SK-N-SH (cell line): ENCODE measurements at regions not wholly inside any gene's neighbourhood (a gene's known extent, or its start where the extent isn't known, plus 50 kb on each side); places are given as distances from the start of the nearest gene placed in this dataset.

ENCODE experiments used
- CTCF ChIA-PET: fragments of 300-600, 350-600 bp; formaldehyde crosslinking; extraction: SDS; loops from one replicate; lab custom pipeline; 2021; lab: Yijun Ruan, JAX
- POLR2A ChIA-PET: fragments of 350-600 bp; sonication (Branson Sonifier 250); formaldehyde crosslinking; extraction: SDS; loops from one replicate; lab custom pipeline; 2020; ENCODE audit warnings: antibody characterized with exemption, inconsistent platforms; lab: Yijun Ruan, JAX
- DNase-seq: peaks from one replicate; pipeline ENCODE4 v3.0.0; 2012
- H2AFZ ChIP-seq: fragments of 200-600 bp; sonication (generic); 2 replicates; pipeline ENCODE4 v1.8.1; 2016; ENCODE audit warnings: antibody characterized with exemption, mild to moderate bottlenecking, low read depth
- H3F3A ChIP-seq: fragments of 200-600 bp; sonication (generic); replicated peaks from 2 replicates; pipeline ENCODE3; 2016; ENCODE audit warnings: antibody characterized with exemption, mild to moderate bottlenecking; ENCODE audit not compliant: insufficient read depth
- H3K27ac ChIP-seq, 2 experiments: fragments of 200-500 bp in 1 of 2; fragments of 200-600 bp in 1 of 2; sonication (Bioruptor generic) in 1 of 2; sonication (generic), shearing (Covaris generic) in 1 of 2; 2 replicates each; pipeline versions ENCODE4 v1.5.1 to v1.6.1; 2014 to 2016; ENCODE audit warnings: low read depth in 2 of 2, inconsistent platforms in 1 of 2, low read length in 1 of 2, mild to moderate bottlenecking in 1 of 2, mixed read lengths in 1 of 2
- H3K27me3 ChIP-seq: fragments of 200-600 bp; sonication (generic), shearing (Covaris generic); 2 replicates; pipeline ENCODE4 v1.6.1; 2016; ENCODE audit warnings: mixed run types; ENCODE audit not compliant: insufficient read depth
- H3K36me3 ChIP-seq, 2 experiments: fragments of 200-500 bp in 1 of 2; fragments of 200-600 bp in 1 of 2; sonication (Bioruptor generic) in 1 of 2; sonication (generic) in 1 of 2; replicated peaks in 1 of 2; 2 replicates each; pipeline versions ENCODE3 to v1.5.1; 2014 to 2016; ENCODE audit warnings: low read length in 1 of 2, mild to moderate bottlenecking in 1 of 2; ENCODE audit not compliant: insufficient read depth in 2 of 2, control insufficient read depth in 1 of 2
- H3K4me1 ChIP-seq, 2 experiments: fragments of 200-500 bp in 1 of 2; fragments of 200-600 bp in 1 of 2; sonication (Bioruptor generic) in 1 of 2; sonication (generic), shearing (Covaris generic) in 1 of 2; 2 replicates each; pipeline versions ENCODE4 v1.5.1 to v1.6.1; 2014 to 2016; ENCODE audit warnings: low read depth in 1 of 2, low read length in 1 of 2, mixed run types in 1 of 2; ENCODE audit not compliant: insufficient read depth in 2 of 2, control insufficient read depth in 1 of 2
- H3K4me2 ChIP-seq: fragments of 200-600 bp; sonication (generic), shearing (Covaris generic); 2 replicates; pipeline ENCODE4 v1.6.1; 2017; ENCODE audit warnings: mixed run types
- H3K4me3 ChIP-seq, 2 experiments: fragments of 200-500 bp in 1 of 2; fragments of 200-600 bp in 1 of 2; sonication (Bioruptor generic) in 1 of 2; sonication (generic), shearing (Covaris generic) in 1 of 2; 2 replicates each; pipeline versions ENCODE4 v1.5.1 to v1.8.1; 2014 to 2016; ENCODE audit warnings: low read depth in 2 of 2, inconsistent platforms in 1 of 2, low read length in 1 of 2, mild to moderate bottlenecking in 1 of 2, mixed read lengths in 1 of 2, moderate library complexity in 1 of 2
- H3K79me2 ChIP-seq: fragments of 200-600 bp; sonication (generic); 2 replicates; pipeline ENCODE4 v1.8.1; 2017; ENCODE audit warnings: mild to moderate bottlenecking; ENCODE audit not compliant: insufficient read depth
- H3K9ac ChIP-seq: fragments of 200-600 bp; sonication (generic); 2 replicates; pipeline ENCODE4 v1.6.1; 2017; ENCODE audit warnings: mixed run types
- H3K9me2 ChIP-seq: fragments of 200-600 bp; sonication (generic); 2 replicates; pipeline ENCODE4 v1.6.1; 2017; ENCODE audit warnings: mixed run types
- H3K9me3 ChIP-seq: fragments of 200-600 bp; sonication (generic); 2 replicates; pipeline ENCODE4 v1.6.1; 2017; ENCODE audit warnings: mixed run types, mild to moderate bottlenecking, moderate library complexity
- H4K20me1 ChIP-seq: fragments of 200-600 bp; sonication (generic); 2 replicates; pipeline ENCODE4 v1.6.1; 2017; ENCODE audit warnings: mild to moderate bottlenecking, mixed run types; ENCODE audit not compliant: insufficient read depth
- CHD2 ChIP-seq: fragments of 150-350 bp; IDR thresholded peaks from 2 replicates; pipeline ENCODE4 v1.6.1; 2018; ENCODE audit warnings: low read length; ENCODE audit not compliant: partially characterized antibody
- ELF1 ChIP-seq: IDR thresholded peaks from 2 replicates; pipeline ENCODE4 v1.4.0; 2012
- EP300 ChIP-seq, 2 experiments: IDR thresholded peaks; 2 replicates each; pipeline versions ENCODE4 v1.4.0 to v1.6.1; 2012; ENCODE audit warnings: borderline replicate concordance in 1 of 2, low read depth in 1 of 2, low read length in 1 of 2
- FOSL2 ChIP-seq: IDR thresholded peaks from 2 replicates; pipeline ENCODE4 v1.4.0; 2012; ENCODE audit warnings: low read depth, mild to moderate bottlenecking, moderate library complexity, borderline replicate concordance
- FOXJ3 ChIP-seq: sonication (generic); formaldehyde crosslinking; IDR thresholded peaks from 2 replicates; pipeline ENCODE4 v1.5.1; 2020; ENCODE audit warnings: mild to moderate bottlenecking, missing genetic modification reagents
- FOXM1 ChIP-seq: IDR thresholded peaks from 2 replicates; pipeline ENCODE4 v1.4.0; 2012; ENCODE audit warnings: low read depth, mild to moderate bottlenecking
- MEF2A ChIP-seq: IDR thresholded peaks from 2 replicates; pipeline ENCODE4 v1.4.0; 2012; ENCODE audit warnings: low read depth, borderline replicate concordance
- MXI1 ChIP-seq: IDR thresholded peaks from 2 replicates; pipeline ENCODE4 v1.6.1; 2012; ENCODE audit warnings: mild to moderate bottlenecking, low read depth, low read length, improper control_type of control experiment
- NRF1 ChIP-seq: IDR thresholded peaks from 2 replicates; pipeline ENCODE4 v1.6.1; 2012; ENCODE audit warnings: low read depth, mild to moderate bottlenecking, low read length
- POLR2AphosphoS5 ChIP-seq: IDR thresholded peaks from 2 replicates; pipeline ENCODE4 v1.6.1; 2012; ENCODE audit warnings: low read depth, low read length
- RAD21 ChIP-seq: IDR thresholded peaks from 2 replicates; pipeline ENCODE4 v1.6.1; 2012; ENCODE audit warnings: mild to moderate bottlenecking, low read length
- RCOR1 ChIP-seq: fragments of 150-350 bp; IDR thresholded peaks from 2 replicates; pipeline ENCODE4 v1.6.1; 2017; ENCODE audit warnings: antibody characterized with exemption, low read length
- RFX5 ChIP-seq: IDR thresholded peaks from 2 replicates; pipeline ENCODE4 v1.6.1; 2012; ENCODE audit warnings: mild to moderate bottlenecking, improper control_type of control experiment, low read length
- RXRA ChIP-seq: IDR thresholded peaks from 2 replicates; pipeline ENCODE4 v1.4.0; 2012; ENCODE audit warnings: low read depth, mild to moderate bottlenecking, borderline replicate concordance
- SMC3 ChIP-seq: IDR thresholded peaks from 2 replicates; pipeline ENCODE4 v1.6.1; 2012; ENCODE audit warnings: low read depth, low read length, improper control_type of control experiment
- TAF1 ChIP-seq: IDR thresholded peaks from 2 replicates; pipeline ENCODE4 v1.6.1; 2012; ENCODE audit warnings: low read depth, mild to moderate bottlenecking, low read length, moderate library complexity, borderline replicate concordance
- TEAD4 ChIP-seq: IDR thresholded peaks from 2 replicates; pipeline ENCODE4 v1.4.0; 2012; ENCODE audit warnings: mild to moderate bottlenecking, borderline replicate concordance; ENCODE audit not compliant: insufficient read depth
- YY1 ChIP-seq: IDR thresholded peaks from 2 replicates; pipeline ENCODE4 v1.4.0; 2012; ENCODE audit warnings: low read depth, mild to moderate bottlenecking
- ZBTB33 ChIP-seq: IDR thresholded peaks from 2 replicates; pipeline ENCODE4 v1.4.0; 2012; ENCODE audit warnings: low read depth, borderline replicate concordance
- WGBS: methylation state at CpG from one replicate; pipeline ENCODE4 v1.1.6; 2017; ENCODE audit warnings: low lambda C conversion rate; 5-methylcytosine and 5-hydroxymethylcytosine counted together
- TF ChIP-seq, protein P1 (sequence below): fragments of 150-350 bp; IDR thresholded peaks from 2 replicates; pipeline ENCODE4 v1.6.1; 2017; ENCODE audit warnings: antibody characterized with exemption, low read length, low read depth, borderline replicate concordance
- TF ChIP-seq, protein P2 (sequence below): IDR thresholded peaks from 2 replicates; pipeline ENCODE4 v1.4.0; 2012; ENCODE audit warnings: low read depth
- TF ChIP-seq, protein P3 (sequence below): IDR thresholded peaks from 2 replicates; pipeline ENCODE4 v1.4.0; 2012; ENCODE audit warnings: low read depth, borderline replicate concordance

DNA sequence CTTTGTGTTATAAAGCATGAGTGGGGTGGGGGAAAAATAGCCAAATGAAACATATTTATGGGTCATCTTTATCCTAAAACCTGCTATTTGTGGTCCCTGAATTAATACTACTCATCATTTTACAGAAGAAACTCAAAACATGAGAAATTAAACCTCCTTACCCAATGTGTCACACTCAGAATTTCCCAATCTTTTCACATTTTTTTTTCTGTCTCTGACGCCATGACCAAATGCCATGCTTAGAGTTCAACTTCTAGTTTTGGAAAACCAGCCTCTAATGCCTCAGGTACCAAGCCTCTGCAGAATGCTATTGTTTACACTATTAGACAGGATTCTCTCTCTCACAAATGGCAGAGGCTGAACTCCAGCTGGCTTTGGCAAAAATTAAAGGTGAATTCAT, 505.5 kb upstream of the WWC1 start:
- WGBS = 67% methylated on average over 1 of the region's 1 CpG
- Histone ChIP-seq H3K27ac (no peak overlapping the region), H3K4me1 (no peaks in the 10 kb centered on the region; a peak in 1 of 4 replicates), H3K9me2 (no peaks in the 10 kb centered on the region), H3K4me2 (no peak overlapping the region), H3K27me3 (no peaks in the 10 kb centered on the region), H2AFZ (no peak overlapping the region), H3K4me3 (no peak overlapping the region), H3K9ac (no peak overlapping the region), H3F3A (no peaks in the 10 kb centered on the region), H3K79me2 (no peaks in the 10 kb centered on the region), H4K20me1 (no peaks in the 10 kb centered on the region), H3K36me3 (no peaks in the 10 kb centered on the region), H3K9me3 (no peaks in the 10 kb centered on the region)
- ChIA-PET POLR2A (no interaction called here), CTCF (no interaction called here)
- DNase-seq = no peak
- TF ChIP-seq TAF1 (no peak), YY1 (no peak), FOXM1 (no peak), POLR2AphosphoS5 (no peak), NRF1 (no peak), TEAD4 (no peak), ELF1 (no peak), RAD21 (no peak), MXI1 (no peak)
- TF ChIP-seq, protein P1, sequence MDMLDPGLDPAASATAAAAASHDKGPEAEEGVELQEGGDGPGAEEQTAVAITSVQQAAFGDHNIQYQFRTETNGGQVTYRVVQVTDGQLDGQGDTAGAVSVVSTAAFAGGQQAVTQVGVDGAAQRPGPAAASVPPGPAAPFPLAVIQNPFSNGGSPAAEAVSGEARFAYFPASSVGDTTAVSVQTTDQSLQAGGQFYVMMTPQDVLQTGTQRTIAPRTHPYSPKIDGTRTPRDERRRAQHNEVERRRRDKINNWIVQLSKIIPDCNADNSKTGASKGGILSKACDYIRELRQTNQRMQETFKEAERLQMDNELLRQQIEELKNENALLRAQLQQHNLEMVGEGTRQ = no peak
- TF ChIP-seq, protein P2, sequence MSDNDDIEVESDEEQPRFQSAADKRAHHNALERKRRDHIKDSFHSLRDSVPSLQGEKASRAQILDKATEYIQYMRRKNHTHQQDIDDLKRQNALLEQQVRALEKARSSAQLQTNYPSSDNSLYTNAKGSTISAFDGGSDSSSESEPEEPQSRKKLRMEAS = no peak
- TF ChIP-seq, protein P3, sequence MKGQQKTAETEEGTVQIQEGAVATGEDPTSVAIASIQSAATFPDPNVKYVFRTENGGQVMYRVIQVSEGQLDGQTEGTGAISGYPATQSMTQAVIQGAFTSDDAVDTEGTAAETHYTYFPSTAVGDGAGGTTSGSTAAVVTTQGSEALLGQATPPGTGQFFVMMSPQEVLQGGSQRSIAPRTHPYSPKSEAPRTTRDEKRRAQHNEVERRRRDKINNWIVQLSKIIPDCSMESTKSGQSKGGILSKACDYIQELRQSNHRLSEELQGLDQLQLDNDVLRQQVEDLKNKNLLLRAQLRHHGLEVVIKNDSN = no peak

DNA sequence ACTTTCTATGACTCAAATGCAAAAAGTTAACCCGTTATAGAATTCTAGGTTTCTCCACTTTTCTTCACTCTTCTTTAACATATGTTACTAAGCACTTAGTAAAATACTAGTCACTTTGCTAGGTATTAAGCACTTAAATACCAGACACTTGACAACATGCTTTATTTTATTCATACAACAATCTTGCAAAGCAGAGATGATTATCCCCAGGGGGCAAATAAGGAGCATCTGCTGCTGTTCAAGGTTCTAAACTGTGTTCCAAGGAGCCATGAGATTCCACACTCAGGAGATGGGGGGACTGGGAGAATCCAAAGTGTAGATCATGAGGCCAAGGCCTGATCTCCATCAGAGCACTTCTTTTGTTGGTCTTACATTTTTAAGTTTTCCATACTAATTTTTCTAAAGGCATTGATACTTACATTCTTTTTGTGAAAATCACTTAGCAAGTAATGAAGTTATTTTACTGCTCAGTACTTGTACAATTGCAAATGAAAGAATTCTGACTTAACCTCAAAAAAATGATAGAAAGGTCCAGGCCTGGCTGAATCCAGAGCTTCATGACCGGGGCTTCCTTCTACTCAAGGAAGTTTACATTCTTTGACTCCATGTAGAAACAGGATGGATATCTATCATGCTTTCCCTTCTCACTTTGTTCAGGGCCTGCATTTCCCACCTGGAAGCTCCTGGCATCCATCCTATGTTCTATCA, 504.4 kb upstream of the WWC1 start:
- Histone ChIP-seq H4K20me1 (no peaks in the 10 kb centered on the region), H3K27ac (no peak overlapping the region), H3K9me2 (no peaks in the 10 kb centered on the region), H3K4me3 (no peak overlapping the region), H3K4me1 (no peaks in the 10 kb centered on the region; a peak in 1 of 4 replicates), H3K36me3 (no peaks in the 10 kb centered on the region), H3F3A (no peaks in the 10 kb centered on the region), H3K79me2 (no peaks in the 10 kb centered on the region), H3K9me3 (no peaks in the 10 kb centered on the region), H3K9ac (no peak overlapping the region), H2AFZ (no peak overlapping the region), H3K4me2 (no peak overlapping the region), H3K27me3 (no peaks in the 10 kb centered on the region)
- ChIA-PET CTCF (interaction anchor here (0.6 to 1.6 kb wide), 2 partner anchors 20 to 228 kb away, joined by 3 to 4 read pairs; no protein-coding TSS in a partner anchor), POLR2A (no interaction called here)
- TF ChIP-seq RXRA (no peak), ELF1 (no peak), CHD2 (no peak), ZBTB33 (no peak), MEF2A (no peak), FOSL2 (no peak), YY1 (no peak), MXI1 (no peak), SMC3 (no peak), RCOR1 (no peak), FOXJ3 (CRISPR knock-in tag) (no peak), TEAD4 (no peak), EP300 (IDR thresholded peaks at IDR 0.05; ENCODE audit: borderline replicate concordance in 1 of 2, low read depth in 1 of 2, low read length in 1 of 2) (no peak), RFX5 (no peak)
- TF ChIP-seq, protein P1 = no peak
- 30% methylated on average over 2 of the region's 2 CpGs for WGBS
- no peak for DNase-seq
